Tibial nerve (tissue), 4 donors: ENCODE measurements at regions not wholly inside any gene's neighbourhood (a gene's known extent, or its start where the extent isn't known, plus 50 kb on each side); places are given as distances from the start of the nearest gene placed in this dataset.

ENCODE experiments used
- DNase-seq, 2 donors: peaks; one replicate each; pipeline ENCODE4 v3.0.0-alpha.2; 2019; ENCODE audit warnings: low spot score in 2 of 2
- H3K27ac ChIP-seq, 4 donors: fragments of 200-600 bp; sonication (generic) in 3 of 4; one replicate each; pipeline ENCODE4 v1.5.1; 2017 to 2019; ENCODE audit warnings: mild to moderate bottlenecking in 1 of 4
- H3K27me3 ChIP-seq, 2 donors: fragments of 200-600 bp; sonication (generic) in 1 of 2; one replicate each; pipeline versions ENCODE4 v1.5.1 to v1.6.0; 2017 to 2019
- H3K36me3 ChIP-seq, 3 donors: fragments of 200-600 bp; sonication (generic); one replicate each; pipeline ENCODE4 v1.5.1; 2018 to 2019
- H3K4me1 ChIP-seq, 4 donors: fragments of 200-600 bp; sonication (generic) in 3 of 4; one replicate each; pipeline ENCODE4 v1.5.1; 2017 to 2019
- H3K4me3 ChIP-seq, 4 donors: fragments of 200-600 bp; sonication (generic) in 3 of 4; one replicate each; pipeline ENCODE4 v1.5.1; 2017 to 2019; ENCODE audit warnings: mild to moderate bottlenecking in 1 of 4, moderate library complexity in 1 of 4
- H3K9me3 ChIP-seq, 4 donors: fragments of 200-600 bp; sonication (generic) in 3 of 4; one replicate each; pipeline ENCODE4 v1.5.1; 2017 to 2019
- EP300 ChIP-seq, 2 donors: sonication (generic); formaldehyde crosslinking; IDR thresholded peaks; one replicate each; pipeline ENCODE4 v1.6.1; 2017; ENCODE audit warnings: antibody characterized with exemption in 2 of 2, mild to moderate bottlenecking in 1 of 2
- POLR2A ChIP-seq, 2 donors: fragments of 450-650 bp; IDR thresholded peaks; one replicate each; pipeline ENCODE4 v1.6.1; 2017; ENCODE audit warnings: antibody characterized with exemption in 2 of 2, mild to moderate bottlenecking in 2 of 2, moderate library complexity in 2 of 2
- WGBS, 2 donors: methylation state at CpG; one replicate each; pipeline ENCODE4 v1.1.5; 2018; 5-methylcytosine and 5-hydroxymethylcytosine counted together
- TF ChIP-seq, protein P1 (sequence below), 5 experiments: fragments of 200-600 bp in 3 of 5; fragments of 450-650 bp in 2 of 5; sonication (generic) in 3 of 5; IDR thresholded peaks; one replicate each; pipeline ENCODE4 v1.5.1; 2016 to 2019; ENCODE audit warnings: antibody characterized with exemption in 5 of 5, mild to moderate bottlenecking in 3 of 5, moderate library complexity in 2 of 5

- TF ChIP-seq POLR2A (IDR thresholded peaks at IDR 0.05), result no peak
- TF ChIP-seq, protein P1, sequence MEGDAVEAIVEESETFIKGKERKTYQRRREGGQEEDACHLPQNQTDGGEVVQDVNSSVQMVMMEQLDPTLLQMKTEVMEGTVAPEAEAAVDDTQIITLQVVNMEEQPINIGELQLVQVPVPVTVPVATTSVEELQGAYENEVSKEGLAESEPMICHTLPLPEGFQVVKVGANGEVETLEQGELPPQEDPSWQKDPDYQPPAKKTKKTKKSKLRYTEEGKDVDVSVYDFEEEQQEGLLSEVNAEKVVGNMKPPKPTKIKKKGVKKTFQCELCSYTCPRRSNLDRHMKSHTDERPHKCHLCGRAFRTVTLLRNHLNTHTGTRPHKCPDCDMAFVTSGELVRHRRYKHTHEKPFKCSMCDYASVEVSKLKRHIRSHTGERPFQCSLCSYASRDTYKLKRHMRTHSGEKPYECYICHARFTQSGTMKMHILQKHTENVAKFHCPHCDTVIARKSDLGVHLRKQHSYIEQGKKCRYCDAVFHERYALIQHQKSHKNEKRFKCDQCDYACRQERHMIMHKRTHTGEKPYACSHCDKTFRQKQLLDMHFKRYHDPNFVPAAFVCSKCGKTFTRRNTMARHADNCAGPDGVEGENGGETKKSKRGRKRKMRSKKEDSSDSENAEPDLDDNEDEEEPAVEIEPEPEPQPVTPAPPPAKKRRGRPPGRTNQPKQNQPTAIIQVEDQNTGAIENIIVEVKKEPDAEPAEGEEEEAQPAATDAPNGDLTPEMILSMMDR (IDR thresholded peaks at IDR 0.05), result no peak
- no peaks in the 10 kb centered on the region for H3K36me3 ChIP-seq
- H3K27ac ChIP-seq, result no peak overlapping the region
- no peaks in the 10 kb centered on the region for H3K4me1 ChIP-seq
- 57 to 67% methylated on average over 12 of the region's 12 CpGs for WGBS, 2 donors
- no peaks in the 10 kb centered on the region for H3K27me3 ChIP-seq
- H3K9me3 ChIP-seq, result peaks cover 0 to 19% (median 3%) of the 10 kb centered on the region in 4 donors
- H3K4me3 ChIP-seq, result no peak overlapping the region
- no peak for DNase-seq
Measured at GRCh38 chr2:11065833-11066485, 89.3 kb upstream of the SLC66A3 start.

GRCh38 chr2:11067221-11068078, 87.8 kb upstream of the SLC66A3 start:
- TF ChIP-seq, protein P1 (IDR thresholded peaks at IDR 0.05), result no peak
- no peak for TF ChIP-seq EP300 (IDR thresholded peaks at IDR 0.05)
- TF ChIP-seq POLR2A (IDR thresholded peaks at IDR 0.05), result no peak
- 88 to 93% methylated on average over 22 of the region's 22 CpGs for WGBS, 2 donors
- H3K9me3 ChIP-seq, result peaks cover 0 to 5% (median 0%) of the 10 kb centered on the region in 4 donors
- no peak overlapping the region for H3K27ac ChIP-seq
- no peaks in the 10 kb centered on the region for H3K4me1 ChIP-seq
- H3K36me3 ChIP-seq, result no peaks in the 10 kb centered on the region
- no peak overlapping the region for H3K4me3 ChIP-seq
- peaks cover 0 to 3% of the 10 kb centered on the region in 2 donors for H3K27me3 ChIP-seq
- no peak for DNase-seq

DNA sequence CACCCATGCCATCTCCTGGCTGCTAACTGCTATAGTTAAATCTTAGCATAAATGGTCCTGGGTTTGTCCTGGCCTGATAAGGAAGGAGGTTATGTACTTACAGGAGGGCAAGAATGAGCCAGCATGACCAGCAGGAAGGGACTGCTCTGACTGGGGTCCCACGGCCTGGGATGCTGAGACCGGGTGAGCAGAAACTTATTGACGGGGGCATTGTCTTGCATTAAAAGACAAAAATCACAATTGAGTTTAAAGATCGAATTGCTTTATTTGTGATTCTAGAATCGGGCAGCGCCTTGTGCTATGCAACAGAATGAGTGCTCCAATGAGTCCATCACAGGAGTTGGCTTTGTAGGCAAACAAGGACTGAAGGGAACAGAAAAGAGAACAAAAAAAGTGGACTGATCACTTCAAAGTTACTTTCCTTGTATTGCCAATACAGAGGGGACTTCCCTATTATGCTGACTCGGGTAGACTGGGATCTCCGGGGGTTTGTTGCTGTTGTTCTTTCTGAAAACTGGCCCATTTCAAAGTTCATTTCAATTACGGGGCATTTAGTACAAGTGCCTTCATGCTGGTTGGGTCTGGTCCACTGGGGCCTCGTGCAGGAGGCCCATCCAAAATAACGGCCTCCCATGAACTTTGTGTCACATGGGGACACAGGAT, 87.1 kb upstream of the SLC66A3 start:
- 83 to 84% methylated on average over 11 of the region's 11 CpGs for WGBS, 2 donors
- peaks cover 0 to 4% of the 10 kb centered on the region in 2 donors for H3K27me3 ChIP-seq
- no peaks in the 10 kb centered on the region for H3K9me3 ChIP-seq
- no peak overlapping the region for H3K4me3 ChIP-seq
- TF ChIP-seq POLR2A (IDR thresholded peaks at IDR 0.05) (no peak), EP300 (IDR thresholded peaks at IDR 0.05) (no peak)
- TF ChIP-seq, protein P1 (IDR thresholded peaks at IDR 0.05), result no peak
- DNase-seq, result no peak
- no peaks in the 10 kb centered on the region for H3K4me1 ChIP-seq
- H3K36me3 ChIP-seq, result no peaks in the 10 kb centered on the region
- H3K27ac ChIP-seq, result no peak overlapping the region

DNA sequence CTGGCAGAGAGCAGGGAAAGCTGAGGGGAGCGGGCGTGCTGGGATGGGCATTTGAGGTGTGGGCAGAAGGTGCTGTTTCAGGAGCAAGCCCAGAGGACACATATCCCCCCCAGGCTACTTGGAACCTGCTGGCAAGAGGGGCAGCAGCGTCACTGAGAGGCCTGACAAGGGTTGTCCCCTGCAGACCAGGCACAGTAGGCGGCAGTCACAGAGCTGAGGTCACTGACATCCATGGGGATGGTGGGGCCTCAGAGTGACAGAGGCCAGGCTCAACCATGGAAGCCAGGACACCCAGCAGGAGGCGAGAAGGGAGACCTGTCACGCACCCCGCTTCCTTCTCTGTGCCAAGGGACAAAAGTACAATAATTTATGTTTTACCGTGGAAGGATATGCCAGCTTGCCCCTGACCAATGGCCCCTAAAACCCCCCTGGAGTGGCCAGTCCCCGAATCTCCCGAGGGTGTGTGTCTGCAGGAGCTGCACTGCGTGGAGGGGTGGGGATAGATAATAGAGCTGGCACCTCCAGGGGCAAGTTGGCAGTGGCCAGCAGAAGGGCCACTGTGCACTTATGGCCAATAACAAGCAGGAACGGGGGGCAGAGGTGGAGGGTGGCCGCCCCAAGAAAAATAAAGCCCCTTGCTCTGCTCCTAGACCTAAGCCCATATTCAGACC, 86.3 kb upstream of the SLC66A3 start:
- TF ChIP-seq, protein P1 (IDR thresholded peaks at IDR 0.05), result no peak
- no peak for TF ChIP-seq EP300 (IDR thresholded peaks at IDR 0.05)
- H3K4me1 ChIP-seq, result no peaks in the 10 kb centered on the region
- 89 to 90% methylated on average over 13 of the region's 13 CpGs for WGBS, 2 donors
- H3K9me3 ChIP-seq, result no peaks in the 10 kb centered on the region
- no peak overlapping the region for H3K27ac ChIP-seq
- no peak overlapping the region for H3K4me3 ChIP-seq
- H3K27me3 ChIP-seq, result peaks cover 0 to 4% of the 10 kb centered on the region in 2 donors
- H3K36me3 ChIP-seq, result no peaks in the 10 kb centered on the region
- DNase-seq, result no peak
